NCI-H128 (cell line): ENCODE measurements at regions not wholly inside any gene's neighbourhood (a gene's known extent, or its start where the extent isn't known, plus 50 kb on each side); places are given as distances from the start of the nearest gene placed in this dataset.
"Not testable (repeated sequence)": the region's sequence is repeated elsewhere in the genome, so short reads cannot be mapped to it uniquely, and the experiment has no call there.

Experiments
- DNase-seq: peaks from one replicate; lab custom pipeline; 2025; ENCODE audit not compliant: unreplicated experiment; lab: John Stamatoyannopoulos, UW

DNA sequence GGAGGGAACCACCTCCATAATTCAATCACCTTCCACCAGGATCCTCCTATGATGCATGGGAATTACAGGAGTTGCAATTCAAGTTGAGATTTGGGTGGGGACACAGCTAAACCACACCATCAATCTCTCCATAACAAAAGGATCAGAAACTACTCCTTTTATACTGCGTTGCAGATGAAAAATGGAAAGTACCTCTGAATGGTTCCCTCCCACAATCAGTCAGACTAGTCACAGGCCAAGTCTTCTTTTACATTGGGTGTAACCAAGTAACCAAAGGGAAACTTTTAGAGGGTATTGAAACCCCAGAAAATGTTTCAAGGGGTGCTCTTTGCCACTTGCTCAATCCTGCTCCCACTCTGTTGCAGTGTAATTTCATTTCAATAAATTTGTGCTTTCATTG is 504.3 kb upstream of the CNTN3 start:
- DNase-seq: no peak

DNA sequence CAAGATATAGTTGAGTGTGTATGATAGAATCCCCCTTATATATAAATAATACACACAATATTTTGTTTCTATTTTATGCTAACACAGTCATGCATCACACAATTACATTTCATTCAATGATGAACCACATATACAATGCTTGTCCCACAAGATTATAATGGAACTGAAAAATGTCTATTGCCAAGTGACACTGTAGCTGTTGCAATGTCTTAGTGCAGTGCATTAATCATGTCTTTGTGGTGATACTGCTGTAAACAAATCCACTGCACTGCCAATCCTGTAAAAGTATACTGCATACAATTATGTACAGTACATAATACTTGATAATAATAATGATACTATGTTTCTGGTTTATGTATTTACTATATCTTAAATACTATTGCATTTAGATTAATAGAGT is 512.1 kb upstream of the CNTN3 start:
- no peak for DNase-seq

DNA sequence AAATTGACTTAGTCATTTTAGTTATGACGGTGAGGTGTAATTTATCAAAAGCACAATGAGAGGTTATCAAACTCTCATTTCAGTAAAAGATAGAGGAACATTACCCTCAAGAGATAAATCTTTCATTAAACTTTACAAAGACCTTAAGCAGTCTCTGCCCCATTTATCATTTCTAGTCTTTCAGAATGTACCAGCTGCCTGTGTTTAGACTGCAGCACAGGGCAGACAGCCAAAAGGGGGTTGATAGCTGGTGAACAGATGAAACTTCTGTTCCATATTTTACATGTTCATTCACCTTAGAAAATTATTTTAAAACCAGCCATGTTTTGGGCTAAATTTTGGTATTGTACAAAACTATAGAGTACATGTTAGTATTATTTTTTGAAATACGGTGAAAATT is 514.6 kb upstream of the CNTN3 start:
- DNase-seq: no peak

DNA sequence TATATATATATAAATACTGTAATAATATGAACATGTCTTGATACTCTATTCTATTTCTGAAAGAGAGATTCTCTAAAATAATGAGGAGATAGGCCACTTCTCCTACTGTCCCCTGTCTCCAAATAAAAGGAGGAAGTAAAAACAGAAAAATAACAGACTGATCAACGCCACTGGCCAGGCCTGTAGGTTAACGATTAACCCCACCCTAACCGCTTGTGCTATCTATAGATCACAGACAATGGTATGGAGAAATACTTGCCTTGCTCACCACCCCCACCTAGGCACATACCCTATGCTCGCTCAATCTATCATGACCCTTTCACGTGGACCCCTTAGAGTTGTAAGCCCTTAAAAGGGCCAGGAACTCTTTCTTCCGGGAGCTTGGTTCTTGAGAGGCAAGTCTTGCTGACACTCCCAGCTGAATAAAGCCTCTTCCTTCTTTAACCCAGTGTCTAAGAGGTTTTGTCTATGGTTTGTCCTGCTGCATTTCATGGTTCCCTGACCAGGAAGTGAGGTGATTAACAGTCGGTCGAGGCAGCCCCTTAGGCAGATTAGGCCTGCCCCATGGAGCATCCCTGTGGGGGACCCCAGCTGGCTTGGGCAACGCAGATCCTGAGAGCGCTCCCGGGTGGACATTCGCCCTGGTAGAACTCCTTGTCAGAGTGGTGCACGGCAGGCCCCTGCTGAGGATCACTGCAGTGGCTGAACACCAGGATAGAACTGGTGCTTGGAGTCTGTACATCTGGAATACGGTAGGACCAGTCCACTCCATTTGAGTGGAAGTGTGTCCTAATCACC is 521.8 kb upstream of the CNTN3 start:
- DNase-seq: no peak

DNA sequence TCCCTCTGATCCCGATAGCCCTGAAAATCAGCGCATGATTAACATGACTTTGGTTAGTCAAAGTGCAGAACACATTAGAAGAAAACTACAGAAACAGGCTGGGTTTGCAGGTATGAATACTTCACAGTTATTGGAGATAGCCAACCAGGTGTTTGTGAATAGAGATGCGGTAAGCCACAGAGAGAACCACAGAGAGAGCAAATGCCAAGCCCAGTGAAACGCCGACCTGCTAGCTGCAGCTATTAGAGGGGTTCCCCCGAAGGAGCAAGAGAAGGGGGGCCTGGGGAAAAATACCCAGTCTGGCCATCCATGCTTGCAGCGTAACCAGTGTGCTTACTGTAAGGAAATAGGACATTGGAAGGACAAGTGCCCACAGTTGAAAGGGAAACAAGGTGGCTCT is 523.9 kb upstream of the CNTN3 start:
- no peak for DNase-seq

DNA sequence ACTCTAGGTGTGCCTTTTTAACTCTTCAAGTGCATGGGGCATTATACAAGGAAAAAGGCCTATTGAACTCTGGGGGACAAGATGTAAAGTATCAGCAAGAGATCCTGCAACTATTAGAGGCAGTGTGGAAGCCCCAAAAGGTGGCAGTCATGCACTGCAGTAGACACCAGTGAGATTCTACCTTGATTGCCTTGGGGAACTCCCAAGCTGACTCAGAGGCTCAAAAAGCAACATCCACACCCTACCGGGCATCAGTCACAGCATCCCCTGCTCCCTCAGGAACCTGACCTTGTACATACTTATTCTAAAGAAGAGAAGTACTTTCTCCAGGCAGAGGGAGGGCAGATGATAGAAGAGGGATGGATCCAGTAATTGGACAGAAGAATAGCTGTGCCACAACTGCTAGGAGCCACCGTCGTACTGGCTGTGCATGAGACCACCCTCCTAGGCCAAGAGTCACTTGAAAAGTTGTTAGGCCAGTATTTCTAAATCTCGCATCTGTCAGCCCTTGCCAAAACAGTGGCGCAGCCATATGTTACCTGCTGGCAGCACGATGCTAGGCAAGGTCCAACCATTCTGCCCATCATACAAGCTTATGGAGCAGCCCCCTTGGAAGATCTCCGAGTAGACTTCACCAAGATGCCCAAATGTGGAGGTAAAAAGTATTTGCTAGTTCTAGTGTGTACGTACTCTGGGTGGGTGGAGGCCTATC is 523.1 kb upstream of the FRG2C start:
- no peak for DNase-seq

DNA sequence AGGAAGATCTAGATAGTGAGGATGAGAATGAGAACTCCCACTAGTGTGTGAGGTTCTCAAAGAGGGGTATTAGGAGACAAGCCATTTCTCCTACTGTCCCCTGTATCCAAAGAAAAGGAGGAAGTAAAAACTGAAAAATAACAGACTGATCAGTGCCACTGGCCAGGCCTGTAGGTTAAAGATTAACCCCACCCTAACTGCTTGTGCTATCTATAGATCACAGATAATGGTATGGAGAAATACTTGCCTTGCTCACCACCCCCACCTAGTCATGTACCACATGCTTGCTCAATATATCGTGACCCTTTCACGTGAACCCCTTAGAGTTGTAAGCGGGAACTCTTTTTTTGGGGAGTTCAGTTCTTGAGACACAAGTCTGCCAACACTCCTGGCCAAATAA is 519.7 kb upstream of the FRG2C start:
- DNase-seq: no peak

DNA sequence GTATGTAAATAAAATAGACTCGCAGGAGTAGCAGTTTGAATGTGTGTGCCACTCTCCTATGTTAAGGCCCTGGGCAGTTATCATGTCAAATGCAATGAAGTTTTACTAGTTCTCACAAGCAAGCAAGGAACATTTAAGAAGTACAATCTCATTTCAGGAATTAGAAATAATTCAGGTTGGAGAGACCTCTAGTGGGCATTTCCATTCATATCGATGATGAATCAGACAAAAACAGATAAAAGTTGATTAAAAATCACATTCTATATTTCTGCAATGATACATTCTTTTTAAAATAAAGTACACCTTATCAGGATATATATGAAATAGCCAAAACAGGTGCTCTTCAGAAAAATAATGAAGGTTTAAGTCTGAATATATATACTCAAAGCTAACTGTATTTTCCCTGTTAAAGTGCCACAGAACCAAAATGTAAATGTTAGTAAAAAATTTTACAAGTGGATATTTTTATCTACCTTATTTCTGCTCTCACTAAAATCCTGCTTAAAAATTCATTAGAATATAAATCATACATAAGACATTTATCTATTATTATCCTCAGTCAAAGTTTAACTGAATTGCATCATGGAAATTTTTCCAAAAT is 492.4 kb upstream of the FRG2C start:
- DNase-seq: no peak

DNA sequence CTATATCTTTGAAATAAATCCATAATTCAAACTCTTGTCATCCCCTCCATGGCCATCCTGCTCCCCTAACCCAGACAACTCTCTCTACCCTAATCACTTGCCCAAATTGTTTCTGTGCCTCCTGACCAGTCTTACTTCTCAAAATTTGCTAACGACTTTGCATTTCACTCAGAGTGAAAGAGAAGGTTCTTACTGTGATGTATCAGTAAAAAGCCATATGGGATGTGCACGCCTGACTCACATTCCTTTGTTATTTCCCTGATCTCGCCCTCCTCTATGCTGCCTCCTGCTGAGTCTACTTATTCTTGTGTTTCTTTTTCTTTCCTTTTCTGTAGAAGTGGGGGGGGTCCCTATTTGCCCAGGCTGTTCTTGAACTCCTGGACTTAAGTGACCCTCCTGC is 487.2 kb upstream of the FRG2C start:
- no peak for DNase-seq

DNA sequence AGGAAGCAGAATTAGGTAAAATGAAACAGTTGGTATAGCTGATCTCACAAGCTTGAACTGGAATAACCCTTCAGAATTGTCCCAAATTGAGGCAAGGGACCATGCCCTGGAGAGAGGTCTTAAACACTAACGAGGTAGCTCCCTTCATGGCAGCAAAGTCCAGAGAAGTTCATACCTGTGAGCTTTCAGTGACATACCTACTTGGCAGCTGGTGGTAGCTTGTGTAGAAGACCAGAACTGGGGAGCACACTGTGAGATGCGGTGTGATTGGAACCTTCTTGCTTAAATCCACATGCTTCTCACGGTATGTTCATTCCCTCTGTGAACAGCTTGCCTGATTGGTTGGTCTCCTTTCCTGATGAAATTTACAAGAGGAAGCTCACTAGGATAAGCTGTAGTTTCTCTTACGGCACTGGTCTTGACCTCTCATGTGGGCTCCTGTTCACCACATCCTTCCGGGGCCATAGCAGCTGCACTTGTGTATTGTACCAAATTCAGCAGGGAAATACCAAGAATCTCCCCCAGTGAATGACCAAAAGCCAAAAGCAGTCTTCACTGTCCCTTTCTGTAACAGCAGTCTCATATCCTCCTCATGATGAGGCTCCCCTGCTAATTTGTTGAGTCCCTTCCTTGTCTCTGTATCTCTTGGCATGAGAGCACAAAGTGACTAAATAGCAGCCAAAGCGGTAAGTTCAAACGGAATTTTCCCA is 483.7 kb upstream of the FRG2C start:
- no peak for DNase-seq

DNA sequence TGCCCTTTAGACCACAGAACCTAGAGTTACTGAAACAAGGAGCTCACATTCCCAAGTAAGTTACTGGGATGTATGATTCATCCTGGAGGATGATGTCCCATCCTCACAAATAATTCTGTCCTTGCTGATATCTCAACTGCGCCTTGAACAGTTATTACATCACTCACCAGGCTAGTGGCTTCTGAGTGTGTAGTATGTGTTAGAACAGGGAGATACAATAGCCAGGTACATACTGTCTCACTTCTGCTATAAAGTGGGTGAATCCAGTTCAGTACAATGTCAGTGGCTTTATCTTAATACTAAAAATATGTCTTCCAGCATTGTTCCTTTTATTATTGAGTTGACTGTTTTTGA is 483.2 kb upstream of the FRG2C start:
- no peak for DNase-seq

DNA sequence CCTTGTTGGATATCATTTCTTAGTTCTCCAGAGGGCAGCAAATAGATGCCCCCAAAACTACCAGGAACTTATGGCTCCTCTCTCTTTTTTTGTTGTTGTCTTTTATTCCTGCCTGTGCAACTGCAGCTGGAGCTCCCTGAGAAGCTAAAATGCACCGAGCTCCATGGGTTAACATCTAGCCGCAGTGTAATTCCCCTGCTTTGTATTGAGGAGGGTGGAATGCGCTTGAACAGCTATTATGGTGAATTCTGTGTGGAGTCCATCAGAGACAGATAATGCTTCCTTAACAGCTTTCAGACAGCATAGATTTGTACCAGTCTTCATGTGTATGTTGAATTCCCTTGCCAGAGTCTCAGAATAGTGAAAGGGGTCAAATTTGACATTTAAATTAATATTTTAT is 475.2 kb upstream of the FRG2C start:
- DNase-seq: no peak

DNA sequence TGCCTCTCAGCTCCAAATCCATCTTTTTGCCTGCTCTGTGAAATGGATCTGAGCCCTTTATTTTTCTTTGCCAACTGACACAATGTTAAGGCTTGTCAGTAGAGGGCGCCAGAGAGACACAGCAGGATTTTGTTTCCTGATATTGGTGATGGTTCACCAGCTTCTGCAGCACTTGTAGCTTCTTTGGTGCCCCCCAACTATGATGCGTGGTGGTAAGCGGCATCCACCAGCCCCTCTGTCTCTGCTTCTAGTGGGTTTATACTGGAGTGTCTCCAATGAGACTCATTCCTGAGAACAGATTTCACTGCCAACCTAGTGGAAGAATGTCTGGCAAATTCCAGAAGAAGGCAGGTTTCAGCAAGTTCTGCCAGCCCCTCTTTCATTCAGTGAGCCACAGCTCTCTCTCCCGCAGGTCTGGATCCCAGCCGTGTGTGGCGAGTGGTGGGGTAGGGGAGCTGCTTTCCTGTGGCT is 471.9 kb upstream of the FRG2C start:
- no peak for DNase-seq

DNA sequence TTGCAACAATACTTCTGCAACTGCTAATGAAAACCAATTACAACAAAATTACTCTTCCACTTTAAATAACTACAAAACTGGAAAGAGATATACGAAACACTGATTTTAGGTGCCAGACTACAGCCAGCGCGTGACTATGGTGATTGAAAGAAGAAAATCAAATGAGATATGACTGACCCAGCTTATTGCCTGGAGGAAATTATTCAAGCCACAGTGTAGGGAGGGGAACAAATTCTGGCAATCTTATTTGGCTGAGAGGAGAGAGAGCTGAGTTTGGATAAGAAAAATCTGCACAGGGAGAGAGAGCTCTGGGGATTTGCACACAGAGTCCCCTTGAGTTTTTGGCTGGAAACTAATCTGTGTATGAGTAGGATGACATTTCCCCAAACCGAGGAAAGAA is 470.3 kb upstream of the FRG2C start:
- DNase-seq: no peak

DNA sequence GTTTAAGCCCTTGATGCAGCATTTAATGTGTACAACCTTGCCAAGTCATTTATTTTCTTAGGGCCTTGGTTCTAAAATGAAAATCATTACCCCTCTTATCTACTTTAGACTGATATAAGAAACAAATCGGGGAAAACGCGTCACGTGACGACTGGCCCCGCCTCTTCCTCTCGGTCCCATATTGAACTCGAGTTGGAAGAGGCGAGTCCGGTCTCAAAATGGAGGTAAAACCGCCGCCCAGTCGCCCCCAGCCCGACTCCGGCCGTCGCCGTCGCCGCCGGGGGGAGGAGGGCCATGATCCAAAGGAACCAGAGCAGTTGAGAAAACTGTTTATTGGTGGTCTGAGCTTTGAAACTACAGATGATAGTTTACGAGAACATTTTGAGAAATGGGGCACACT is 449.8 kb upstream of the FRG2C start:
- DNase-seq: not testable (repeated sequence)

DNA sequence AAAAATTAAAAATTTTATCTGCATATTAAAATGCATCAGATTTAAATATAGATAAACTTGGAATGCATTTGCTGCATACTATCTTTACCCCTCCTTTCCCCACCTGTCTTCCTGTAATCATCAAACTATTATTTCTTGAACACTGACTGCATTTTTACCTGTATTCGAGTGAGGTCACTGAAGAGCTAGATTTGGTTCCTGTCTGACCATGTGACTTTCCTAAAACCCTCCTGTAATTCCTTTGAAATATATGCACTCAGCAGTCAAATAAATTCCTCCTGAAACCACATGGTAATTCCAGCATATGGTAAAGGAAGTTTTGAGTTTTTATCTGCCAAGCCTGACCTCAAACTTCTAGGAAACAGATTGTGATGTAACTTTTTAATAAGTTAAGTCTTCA is 445.6 kb upstream of the FRG2C start:
- no peak for DNase-seq

DNA sequence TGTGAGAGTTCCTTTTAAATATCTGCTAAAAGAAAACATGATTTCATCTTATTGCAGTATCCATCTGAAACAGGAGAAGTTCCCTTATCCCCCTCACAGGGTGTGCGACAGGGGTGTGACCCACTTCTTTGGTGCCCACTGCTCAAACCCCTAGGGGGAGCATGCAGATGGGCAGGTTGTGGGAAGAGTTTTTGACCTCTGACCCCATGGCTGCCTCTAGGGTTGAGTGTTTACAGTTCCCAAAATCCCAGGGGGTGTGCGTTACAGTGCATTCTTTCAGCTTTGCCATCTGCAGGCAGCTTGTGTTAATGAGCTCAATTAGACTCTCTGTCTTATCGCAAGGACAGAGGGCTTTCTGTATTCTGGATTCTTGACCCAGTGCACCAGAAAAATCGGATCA is 443.2 kb upstream of the FRG2C start:
- DNase-seq: no peak

DNA sequence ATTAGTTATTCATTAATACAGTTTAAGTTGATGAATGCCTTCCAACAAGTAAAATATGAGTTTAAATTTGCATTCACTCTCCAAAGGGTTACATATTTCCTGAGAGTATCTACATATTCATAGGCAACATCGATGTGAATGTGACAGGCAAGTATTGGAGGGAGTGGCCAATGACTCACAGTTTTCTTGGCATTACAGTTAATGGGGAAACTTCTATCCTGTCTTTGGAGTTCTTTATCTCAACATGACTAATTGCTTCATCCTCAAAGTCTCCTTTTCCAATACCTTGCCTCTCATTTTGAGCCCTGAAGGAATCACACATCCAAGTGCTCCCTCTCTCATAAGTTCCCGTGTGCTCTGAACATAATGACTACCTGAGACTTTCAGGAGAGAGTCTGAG is 439.7 kb upstream of the FRG2C start:
- no peak for DNase-seq

DNA sequence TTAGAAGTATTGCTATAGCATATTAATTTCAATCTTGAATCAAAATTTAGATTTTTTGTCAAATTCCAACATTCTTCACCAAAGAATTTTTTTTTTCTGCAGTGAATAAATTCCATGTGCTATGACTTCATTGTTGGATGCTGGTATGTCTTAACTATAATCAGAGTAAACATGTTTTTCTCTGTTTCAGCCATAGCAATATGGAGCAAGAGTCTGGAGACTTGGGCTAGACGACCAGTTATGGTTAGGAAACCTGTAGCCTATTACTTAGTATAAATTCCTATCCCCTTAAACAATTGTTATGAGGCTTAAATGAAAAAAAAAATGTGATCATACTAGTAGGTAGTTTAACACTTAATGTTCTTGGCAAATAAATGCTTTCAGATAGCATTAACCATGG is 431.9 kb upstream of the FRG2C start:
- DNase-seq: no peak

DNA sequence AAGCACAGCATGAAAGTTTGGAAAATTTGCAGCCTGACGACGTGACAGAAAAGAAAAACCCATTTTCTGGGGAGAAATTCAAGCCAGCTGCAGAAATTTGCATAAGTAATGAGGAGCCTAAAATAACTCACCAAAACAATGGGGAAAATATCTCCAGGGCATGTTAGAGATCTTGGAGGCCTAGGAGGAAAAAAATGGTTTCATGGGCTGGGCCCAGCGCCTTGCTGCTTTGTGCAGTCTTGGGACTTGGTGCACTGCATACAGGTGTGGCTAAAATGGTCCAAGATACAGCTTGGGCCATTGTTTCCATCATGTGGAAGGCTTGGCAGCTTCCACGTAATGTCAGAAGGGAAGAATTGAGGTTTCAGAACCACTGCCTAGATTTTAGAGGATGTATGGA is 428.5 kb upstream of the FRG2C start:
- no peak for DNase-seq

DNA sequence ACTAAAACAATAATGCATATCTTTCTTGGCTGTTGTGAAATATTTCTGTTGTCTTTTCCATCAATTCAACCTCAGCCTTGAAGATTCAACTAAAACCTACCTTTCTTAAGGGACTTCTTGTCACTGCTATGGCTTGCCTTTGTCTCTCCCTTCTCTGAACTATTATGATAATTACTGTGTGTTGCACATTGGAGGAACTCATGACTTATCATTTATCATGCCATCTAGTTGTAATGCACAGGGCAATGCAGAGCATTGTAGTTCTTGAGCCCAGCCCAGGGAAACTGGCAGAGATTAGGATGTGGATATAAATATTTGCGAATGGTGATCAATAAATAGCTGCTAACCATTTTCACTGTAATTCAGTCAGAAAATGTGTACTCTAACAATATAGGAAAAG is 427.1 kb upstream of the FRG2C start:
- DNase-seq: no peak

DNA sequence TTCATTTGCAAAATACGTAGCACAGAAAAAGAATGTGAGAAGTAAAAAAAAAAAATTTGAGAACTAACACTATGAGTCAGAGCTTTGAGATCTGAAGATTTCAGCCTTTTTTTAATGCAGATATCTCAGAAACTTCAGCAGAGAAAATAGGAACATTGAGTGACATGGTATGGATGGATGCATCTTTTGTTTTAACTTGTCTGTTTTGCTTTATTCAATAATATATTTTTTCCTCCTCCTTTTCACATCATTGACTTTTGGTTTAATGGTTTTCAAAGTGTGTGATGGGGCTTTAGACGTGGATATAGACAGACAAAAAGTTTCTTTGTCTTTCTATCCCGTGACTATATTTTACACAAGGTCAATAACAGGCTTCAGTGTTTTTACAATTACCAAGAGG is 426.7 kb upstream of the FRG2C start:
- DNase-seq: no peak
